IgD-negative memory B cell (primary cell): ENCODE measurements at regions not wholly inside any gene's neighbourhood (a gene's known extent, or its start where the extent isn't known, plus 50 kb on each side); places are given as distances from the start of the nearest gene placed in this dataset.
"Not testable (repeated sequence)": the region's sequence is repeated elsewhere in the genome, so short reads cannot be mapped to it uniquely, and the experiment has no call there.

Experiments used
- H3K27ac Mint-ChIP-seq, 3 donors: one replicate each; pipeline ENCODE4 v1.8.0; 2020 to 2022; ENCODE audit warnings: mild to moderate bottlenecking in 3 of 3, mixed read lengths in 3 of 3, moderate library complexity in 1 of 3
- H3K27me3 Mint-ChIP-seq: one replicate; pipeline ENCODE4 v1.8.0; 2021; ENCODE audit warnings: mixed read lengths
- H3K36me3 Mint-ChIP-seq: one replicate; pipeline ENCODE4 v1.8.0; 2020; ENCODE audit warnings: mild to moderate bottlenecking, mixed read lengths
- H3K4me1 Mint-ChIP-seq, 3 donors: one replicate each; pipeline ENCODE4 v1.8.0; 2020 to 2022; ENCODE audit warnings: mixed read lengths in 3 of 3, mild to moderate bottlenecking in 1 of 3
- H3K4me3 Mint-ChIP-seq, 4 donors: one replicate each; pipeline ENCODE4 v1.8.0; 2020 to 2022; ENCODE audit warnings: mild to moderate bottlenecking in 4 of 4, mixed read lengths in 4 of 4, moderate library complexity in 3 of 4
- H3K9me3 Mint-ChIP-seq, 3 donors: one replicate each; pipeline ENCODE4 v1.8.0; 2020 to 2021; ENCODE audit warnings: mixed read lengths in 3 of 3, mild to moderate bottlenecking in 1 of 3

DNA sequence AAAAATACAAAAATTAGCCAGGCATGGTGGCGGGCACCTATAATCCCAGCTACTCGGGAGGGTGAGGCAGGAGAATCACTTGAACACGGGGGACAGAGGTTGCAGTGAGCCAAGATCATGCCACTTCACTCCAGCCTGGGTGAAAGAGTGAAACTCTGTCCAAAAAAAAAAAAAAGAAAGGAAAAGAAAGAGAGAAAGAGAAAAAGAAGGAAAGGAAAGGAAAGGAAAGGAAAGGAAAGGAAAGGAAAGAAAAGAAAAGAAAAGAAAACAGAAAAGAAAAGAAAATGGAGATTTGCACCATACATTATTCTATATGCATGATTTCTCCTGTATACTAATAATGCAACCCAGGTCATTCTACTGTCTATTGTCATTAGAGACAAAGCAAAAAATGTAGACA, 421.5 kb downstream of the PCDH19 start:
- not testable (repeated sequence) for H3K27ac Mint-ChIP-seq, H3K9me3 Mint-ChIP-seq, H3K27me3 Mint-ChIP-seq, H3K4me3 Mint-ChIP-seq, H3K4me1 Mint-ChIP-seq, H3K36me3 Mint-ChIP-seq

DNA sequence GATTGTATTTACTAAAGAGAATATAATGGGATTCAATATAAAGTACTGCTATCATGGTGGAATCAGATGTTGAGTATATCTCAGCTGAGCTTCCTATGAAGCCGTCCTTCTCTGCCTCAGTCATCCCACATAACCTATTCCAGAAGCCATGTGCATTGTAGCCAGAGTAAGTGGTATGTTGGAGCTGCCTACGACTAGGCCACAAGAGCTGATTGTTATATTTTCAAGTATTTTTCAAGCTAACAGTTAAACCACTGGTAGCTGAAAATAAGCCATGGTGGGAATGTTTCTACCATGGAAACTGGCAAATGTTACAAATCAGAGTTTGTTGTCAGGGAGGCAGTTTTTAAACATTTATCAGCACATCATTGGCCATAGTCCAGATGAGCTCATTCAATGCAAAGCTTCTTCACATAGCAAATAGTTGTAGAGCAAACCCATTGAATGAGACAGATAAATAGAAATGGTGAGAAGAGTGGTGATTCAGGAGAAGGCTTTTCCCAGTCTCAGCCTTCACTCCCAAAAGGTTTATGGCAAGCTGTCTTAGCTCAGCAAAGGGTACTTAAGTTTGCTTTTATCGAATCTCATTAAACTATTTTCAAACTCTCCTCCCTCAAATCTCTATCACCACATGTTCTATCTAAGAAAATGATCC, 436.4 kb downstream of the PCDH19 start:
- Mint-ChIP-seq H3K36me3 (no peaks in the 10 kb centered on the region), H3K27me3 (no peaks in the 10 kb centered on the region), H3K27ac (no peak overlapping the region), H3K4me3 (no peak overlapping the region), H3K9me3 (no peaks in the 10 kb centered on the region), H3K4me1 (no peaks in the 10 kb centered on the region)

DNA sequence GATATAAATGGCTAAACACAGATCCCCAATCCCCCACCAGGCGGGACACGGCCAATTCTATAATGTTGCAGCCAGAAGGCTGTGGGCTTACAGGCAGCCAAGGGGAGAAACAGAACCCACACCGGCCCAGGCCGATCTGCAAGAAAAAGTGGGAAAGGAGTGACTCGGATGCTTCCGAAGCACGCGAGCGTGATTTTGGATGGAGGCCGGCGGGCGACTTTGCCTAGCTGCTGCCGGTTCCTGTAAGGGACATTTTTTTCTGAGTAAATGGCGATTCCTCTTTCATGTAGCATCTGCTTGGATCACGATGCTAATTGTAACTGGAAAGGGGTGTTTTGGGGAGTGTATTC, 470.2 kb downstream of the PCDH19 start:
- Mint-ChIP-seq H3K27ac (no peak overlapping the region), H3K4me3 (no peak overlapping the region), H3K36me3 (no peaks in the 10 kb centered on the region), H3K9me3 (peaks cover 0 to 3% (median 0%) of the 10 kb centered on the region in 3 donors), H3K27me3 (no peaks in the 10 kb centered on the region), H3K4me1 (no peaks in the 10 kb centered on the region)

DNA sequence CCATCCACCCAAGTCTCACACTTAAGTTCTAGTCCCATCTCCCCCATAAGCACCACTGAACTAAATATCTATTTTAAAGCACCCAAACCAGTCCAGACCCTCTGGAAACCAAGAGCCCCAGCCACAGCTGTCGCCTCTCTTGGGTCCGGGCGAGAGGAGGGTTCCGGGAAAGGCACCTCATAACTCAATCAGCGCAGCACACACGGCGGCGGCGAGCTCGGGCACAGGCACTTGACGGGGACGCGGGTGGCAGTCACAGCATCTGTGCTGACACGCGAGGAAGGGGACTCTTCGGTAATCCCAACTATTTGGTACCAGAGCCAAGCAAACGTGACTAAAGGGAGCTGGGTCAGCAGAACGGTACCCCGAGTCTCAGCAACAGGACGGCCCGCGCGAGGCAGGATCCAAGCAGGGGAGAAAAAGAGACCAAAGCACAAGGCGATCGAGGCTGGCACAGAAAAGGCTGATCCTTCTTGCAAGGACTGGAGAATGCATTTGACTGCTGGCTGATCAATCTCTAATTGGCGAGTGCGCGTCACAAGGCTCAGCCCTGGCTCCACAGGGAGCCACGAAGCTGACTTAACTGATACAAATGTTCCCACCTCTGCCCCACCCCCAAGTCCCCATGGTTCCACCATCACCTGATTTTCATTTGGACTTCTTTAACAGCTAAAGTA, 470.7 kb downstream of the PCDH19 start:
- not testable (repeated sequence) for H3K9me3 Mint-ChIP-seq, H3K4me3 Mint-ChIP-seq

DNA sequence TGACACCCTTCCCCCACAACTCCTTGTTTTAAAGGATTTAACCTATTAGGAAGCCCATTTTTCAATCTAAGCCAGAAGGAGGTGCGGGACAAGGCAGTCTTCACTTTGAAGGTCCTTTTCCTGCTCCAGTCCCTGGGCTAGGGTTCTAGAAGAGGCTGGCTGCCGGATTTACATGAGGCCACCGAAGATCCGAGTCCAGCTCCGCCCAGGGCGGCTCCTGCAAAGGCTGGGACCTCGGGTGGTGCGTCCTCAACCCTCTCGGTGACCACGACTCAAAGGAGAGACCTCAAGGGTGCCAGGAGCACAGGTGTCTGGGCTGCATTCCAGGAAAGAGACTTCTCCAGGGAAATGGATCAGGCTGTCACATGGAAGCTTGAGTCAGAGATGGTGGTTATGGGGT, 471.6 kb downstream of the PCDH19 start:
- H3K4me3 Mint-ChIP-seq: no peak overlapping the region
- peaks cover 0 to 3% (median 0%) of the 10 kb centered on the region in 3 donors for H3K9me3 Mint-ChIP-seq
- H3K27me3 Mint-ChIP-seq: no peaks in the 10 kb centered on the region
- no peaks in the 10 kb centered on the region for H3K4me1 Mint-ChIP-seq
- no peak overlapping the region for H3K27ac Mint-ChIP-seq
- no peaks in the 10 kb centered on the region for H3K36me3 Mint-ChIP-seq

More for the DNA sequence above, 470.7 kb downstream of the PCDH19 start:
- H3K4me1 Mint-ChIP-seq, H3K27ac Mint-ChIP-seq, H3K36me3 Mint-ChIP-seq, H3K27me3 Mint-ChIP-seq: not testable (repeated sequence)

DNA sequence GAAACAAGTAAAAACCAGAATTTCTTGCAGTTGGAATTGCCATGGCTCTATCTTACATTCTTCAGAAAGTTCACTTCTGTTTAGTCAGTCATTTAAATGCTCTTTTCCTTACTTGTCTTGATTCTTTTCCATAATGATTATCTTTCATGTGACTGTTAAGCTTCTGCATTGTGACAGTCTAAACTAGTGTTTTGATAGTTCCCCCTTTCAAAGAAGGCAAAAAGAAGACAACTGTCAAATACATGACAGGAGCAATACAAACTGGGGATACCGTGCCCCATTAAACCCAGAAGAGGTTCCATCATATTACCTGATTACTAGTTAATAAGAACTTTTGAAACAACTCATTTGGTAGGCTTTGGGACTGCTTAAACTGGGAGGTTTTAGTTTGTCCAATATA, 476.2 kb downstream of the PCDH19 start:
- Mint-ChIP-seq H3K27ac (no peak overlapping the region), H3K36me3 (no peaks in the 10 kb centered on the region), H3K9me3 (no peaks in the 10 kb centered on the region), H3K4me3 (no peak overlapping the region), H3K27me3 (no peaks in the 10 kb centered on the region), H3K4me1 (no peaks in the 10 kb centered on the region)

DNA sequence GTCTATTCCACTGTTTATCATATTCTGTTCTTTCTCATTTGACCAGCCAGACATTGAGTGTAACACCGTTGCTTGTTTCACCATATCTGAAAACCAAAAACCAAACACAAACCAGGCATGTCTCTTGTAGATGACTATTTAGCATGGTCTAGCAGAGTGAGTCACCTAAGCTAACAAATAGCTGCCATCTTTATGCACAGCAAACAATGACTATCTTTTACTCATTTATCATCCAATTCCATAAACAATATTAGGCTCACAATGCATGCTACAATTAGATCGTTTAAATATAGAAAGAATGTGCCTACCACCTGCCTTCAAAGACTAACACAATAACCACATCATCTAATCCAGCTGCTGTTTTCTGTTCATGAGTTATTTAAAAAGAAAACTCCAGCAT, 495.4 kb downstream of the PCDH19 start:
- no peak overlapping the region for H3K4me3 Mint-ChIP-seq
- peaks cover 0 to 1% (median 0%) of the 10 kb centered on the region in 3 donors for H3K4me1 Mint-ChIP-seq
- H3K27ac Mint-ChIP-seq: no peak overlapping the region
- H3K36me3 Mint-ChIP-seq: no peaks in the 10 kb centered on the region
- H3K9me3 Mint-ChIP-seq: no peaks in the 10 kb centered on the region
- H3K27me3 Mint-ChIP-seq: no peaks in the 10 kb centered on the region

DNA sequence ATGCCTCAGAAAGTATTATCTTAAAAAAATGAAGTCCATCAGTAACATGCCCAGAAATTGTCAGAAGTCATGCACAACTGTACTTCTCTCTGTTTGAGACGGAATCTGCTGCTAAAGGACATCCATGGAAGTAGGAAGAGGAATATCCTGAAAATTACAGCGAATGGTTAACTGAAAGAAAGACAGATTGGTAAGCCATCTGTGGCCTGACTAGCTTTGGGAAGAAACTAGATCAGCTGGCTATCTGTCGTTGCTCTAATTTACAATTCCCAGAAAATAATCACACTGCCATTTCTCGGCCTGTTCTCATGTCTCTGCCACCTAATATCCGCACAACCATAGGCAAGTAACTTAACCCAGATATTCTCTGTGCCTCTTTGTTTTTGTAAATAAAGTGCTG, 496.5 kb downstream of the PCDH19 start:
- Mint-ChIP-seq H3K36me3 (no peaks in the 10 kb centered on the region), H3K27me3 (no peaks in the 10 kb centered on the region), H3K27ac (no peak overlapping the region), H3K4me3 (no peak overlapping the region), H3K4me1 (peaks cover 0 to 1% (median 0%) of the 10 kb centered on the region in 3 donors), H3K9me3 (no peaks in the 10 kb centered on the region)

DNA sequence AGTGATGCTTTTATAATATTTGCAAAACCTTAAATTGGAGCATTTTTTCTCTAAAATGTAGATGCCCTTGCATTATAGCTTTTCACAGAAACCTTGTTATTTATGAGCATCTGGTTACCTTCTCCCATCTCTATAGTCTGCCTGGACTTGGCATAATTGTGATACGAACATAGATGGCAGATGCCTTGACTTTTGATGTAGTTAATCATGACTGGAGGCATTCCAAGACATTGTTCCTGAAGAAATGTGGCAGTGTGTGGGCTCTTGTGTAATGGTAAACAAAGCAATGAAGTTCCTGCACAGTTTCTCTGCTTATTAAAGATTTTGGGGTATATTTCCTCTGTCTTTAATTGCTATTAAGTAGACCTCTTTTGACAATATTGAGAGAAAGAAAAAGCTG, 500.1 kb downstream of the PCDH19 start:
- no peaks in the 10 kb centered on the region for H3K4me1 Mint-ChIP-seq
- no peaks in the 10 kb centered on the region for H3K27me3 Mint-ChIP-seq
- H3K36me3 Mint-ChIP-seq: no peaks in the 10 kb centered on the region
- H3K27ac Mint-ChIP-seq: no peak overlapping the region
- no peaks in the 10 kb centered on the region for H3K9me3 Mint-ChIP-seq
- no peak overlapping the region for H3K4me3 Mint-ChIP-seq

DNA sequence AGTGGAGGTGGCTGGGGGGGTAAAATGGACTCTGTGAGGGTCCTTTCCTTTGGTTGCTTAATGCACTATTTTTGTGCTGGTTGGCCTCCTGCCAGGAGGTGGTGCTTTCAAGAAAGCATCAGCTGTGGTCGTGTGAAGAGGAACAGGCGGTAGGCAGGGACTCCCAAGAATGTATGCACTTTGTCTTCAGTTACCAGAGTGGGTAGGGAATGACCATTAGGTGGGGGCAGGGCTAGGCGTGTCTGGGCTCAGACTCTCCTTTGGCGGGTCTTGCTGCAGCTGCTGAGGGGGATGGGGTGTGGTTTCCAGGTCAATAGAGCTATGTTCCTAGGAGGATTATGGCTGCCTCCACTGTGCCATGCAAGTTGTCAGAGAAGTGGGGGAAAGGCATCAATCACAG, 509.0 kb downstream of the PCDH19 start:
- H3K4me3 Mint-ChIP-seq: peak overlapping the region in 1 of 4 donors; percentile 52
- no peak overlapping the region for H3K27ac Mint-ChIP-seq
- H3K36me3 Mint-ChIP-seq: no peaks in the 10 kb centered on the region
- no peaks in the 10 kb centered on the region for H3K4me1 Mint-ChIP-seq
- H3K27me3 Mint-ChIP-seq: peaks cover 1% of the 10 kb centered on the region
- peaks cover 0 to 5% (median 0%) of the 10 kb centered on the region in 3 donors for H3K9me3 Mint-ChIP-seq

DNA sequence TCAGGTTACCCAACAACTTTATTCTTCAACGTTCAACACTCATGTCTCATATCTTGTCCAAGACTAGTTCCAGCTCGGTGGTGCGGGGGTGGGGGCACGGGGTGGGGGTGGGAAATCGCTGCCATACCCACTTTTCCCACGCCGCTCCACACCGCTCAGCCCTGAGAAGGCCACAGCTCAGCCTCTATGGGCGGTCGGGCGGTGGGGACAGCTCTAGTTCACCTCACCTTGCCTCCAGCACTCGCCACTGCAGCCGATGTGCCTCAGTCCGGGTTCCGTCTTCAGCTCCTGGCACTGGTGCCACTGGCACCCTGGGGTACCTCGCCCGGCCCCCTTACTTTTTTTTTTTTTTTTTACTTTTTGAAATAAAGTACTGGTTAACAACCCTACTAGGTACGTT, 522.2 kb downstream of the PCDH19 start:
- no peak overlapping the region for H3K27ac Mint-ChIP-seq
- no peaks in the 10 kb centered on the region for H3K27me3 Mint-ChIP-seq

DNA sequence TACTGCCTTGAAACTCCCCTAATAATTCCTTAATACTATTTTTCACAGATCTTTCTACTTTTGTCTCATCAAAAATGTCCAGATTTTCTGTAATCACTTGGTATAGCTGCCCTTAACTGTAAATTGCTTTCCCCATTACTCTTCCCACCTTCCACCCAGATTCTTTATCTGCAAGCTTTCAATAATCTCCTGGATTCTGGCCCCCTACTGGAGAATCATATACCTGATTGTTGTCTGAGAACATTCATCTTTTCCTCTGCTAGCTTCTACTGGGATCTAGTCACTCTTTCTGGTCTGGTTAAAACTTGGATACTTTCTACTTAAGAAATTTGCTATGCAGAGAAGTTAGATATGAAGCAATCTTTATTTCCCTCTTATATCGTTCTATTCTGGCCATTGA, 552.6 kb downstream of the PCDH19 start:
- no peaks in the 10 kb centered on the region for H3K4me1 Mint-ChIP-seq
- H3K36me3 Mint-ChIP-seq: peaks cover 2% of the 10 kb centered on the region
- H3K27ac Mint-ChIP-seq: no peak overlapping the region
- H3K27me3 Mint-ChIP-seq: no peaks in the 10 kb centered on the region
- no peaks in the 10 kb centered on the region for H3K9me3 Mint-ChIP-seq
- no peak overlapping the region for H3K4me3 Mint-ChIP-seq

More for the DNA sequence above, 522.2 kb downstream of the PCDH19 start:
- Mint-ChIP-seq H3K36me3 (no peaks in the 10 kb centered on the region), H3K9me3 (peaks cover 0 to 14% (median 2%) of the 10 kb centered on the region in 3 donors), H3K4me1 (peaks cover 0 to 1% (median 0%) of the 10 kb centered on the region in 3 donors), H3K4me3 (no peak overlapping the region)

DNA sequence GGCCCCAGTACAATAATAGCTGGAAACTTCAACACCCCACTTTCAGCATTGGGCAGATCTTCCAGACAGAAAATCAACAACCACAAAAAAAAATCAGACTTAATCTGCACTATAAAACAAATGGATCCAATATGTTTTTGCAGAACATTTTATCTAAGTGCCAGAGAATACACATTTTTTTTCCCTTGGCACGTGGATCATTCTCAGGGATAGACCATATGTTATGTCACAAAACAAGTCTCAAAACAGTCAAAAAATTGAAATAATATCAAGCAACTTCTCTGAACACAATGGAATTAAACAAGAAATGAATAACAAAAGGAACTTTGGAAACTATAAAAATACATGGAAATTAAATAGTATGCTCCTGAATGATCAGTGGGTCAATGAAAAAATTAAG, 576.3 kb downstream of the PCDH19 start:
- H3K4me3 Mint-ChIP-seq: no peak overlapping the region
- H3K4me1 Mint-ChIP-seq: no peaks in the 10 kb centered on the region
- H3K36me3 Mint-ChIP-seq: no peaks in the 10 kb centered on the region
- no peaks in the 10 kb centered on the region for H3K27me3 Mint-ChIP-seq
- peaks cover 2 to 7% (median 2%) of the 10 kb centered on the region in 3 donors for H3K9me3 Mint-ChIP-seq
- H3K27ac Mint-ChIP-seq: no peak overlapping the region

DNA sequence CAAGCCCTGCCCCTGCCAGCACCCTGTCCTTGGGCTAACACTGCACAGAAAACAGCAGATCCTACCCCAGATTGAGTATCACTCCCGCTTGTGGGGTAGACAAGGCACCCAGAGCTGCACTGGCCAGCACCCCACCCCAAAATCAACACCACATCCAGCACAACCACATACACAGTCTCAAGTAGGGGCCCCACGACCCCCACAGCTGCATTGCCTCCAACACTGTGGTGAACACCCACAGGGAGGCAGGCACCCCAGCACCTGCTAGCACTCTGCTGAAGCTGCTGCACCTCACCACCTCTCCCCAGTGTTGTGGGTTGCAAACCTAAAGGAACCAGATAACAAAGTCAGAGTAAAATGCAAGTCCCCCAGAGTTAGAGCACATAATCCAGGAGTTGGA, 589.9 kb downstream of the PCDH19 start:
- H3K36me3 Mint-ChIP-seq: no peaks in the 10 kb centered on the region
- H3K9me3 Mint-ChIP-seq: peaks cover 0 to 7% (median 3%) of the 10 kb centered on the region in 3 donors
- no peaks in the 10 kb centered on the region for H3K4me1 Mint-ChIP-seq
- H3K27ac Mint-ChIP-seq: no peak overlapping the region
- no peak overlapping the region for H3K4me3 Mint-ChIP-seq
- peaks cover 2% of the 10 kb centered on the region for H3K27me3 Mint-ChIP-seq

DNA sequence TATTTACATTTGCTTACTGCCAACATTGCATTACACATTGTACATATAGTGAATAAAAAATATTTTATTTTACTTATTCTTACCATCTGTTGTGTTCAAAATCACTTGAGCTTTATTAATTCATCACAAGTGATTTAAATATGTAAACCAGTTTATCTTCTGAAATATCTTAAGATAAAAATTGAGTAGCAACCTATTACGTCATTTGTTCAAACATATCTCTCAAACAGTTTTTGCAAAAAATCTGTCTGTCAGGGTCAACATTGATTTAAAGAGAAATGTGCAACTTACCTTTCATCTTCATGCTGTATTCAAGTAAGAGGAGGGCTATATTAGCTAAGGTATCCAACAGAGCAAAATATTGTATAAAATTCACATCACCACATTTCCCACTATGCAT, 610.1 kb downstream of the PCDH19 start:
- Mint-ChIP-seq H3K36me3 (no peaks in the 10 kb centered on the region), H3K27ac (no peak overlapping the region)

DNA sequence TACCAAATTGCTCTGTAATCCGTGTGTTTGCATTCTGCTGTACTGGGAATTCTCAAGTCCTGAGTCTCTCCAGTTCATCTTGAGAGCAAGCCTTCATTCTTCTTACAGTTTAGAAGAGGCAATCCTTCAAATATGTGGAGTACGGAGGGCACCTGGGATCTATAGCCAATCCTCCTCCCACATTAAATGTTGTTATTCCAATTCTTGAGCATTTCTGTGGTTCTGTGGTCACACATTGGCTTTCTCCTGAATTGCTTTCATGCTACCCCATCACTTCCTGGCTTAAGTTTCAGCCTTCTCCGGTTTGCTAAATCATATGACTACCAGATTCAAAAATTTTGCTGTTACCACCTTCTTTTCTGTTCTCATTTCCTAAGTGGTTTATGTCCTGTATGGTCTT, 611.1 kb downstream of the PCDH19 start:
- Mint-ChIP-seq H3K9me3 (peaks cover 0 to 4% (median 0%) of the 10 kb centered on the region in 3 donors), H3K4me1 (no peaks in the 10 kb centered on the region), H3K4me3 (no peak overlapping the region), H3K27ac (no peak overlapping the region), H3K27me3 (no peaks in the 10 kb centered on the region), H3K36me3 (no peaks in the 10 kb centered on the region)

More for the DNA sequence above, 610.1 kb downstream of the PCDH19 start:
- H3K4me1 Mint-ChIP-seq: no peaks in the 10 kb centered on the region
- peaks cover 0 to 2% (median 0%) of the 10 kb centered on the region in 3 donors for H3K9me3 Mint-ChIP-seq
- H3K4me3 Mint-ChIP-seq: no peak overlapping the region
- no peaks in the 10 kb centered on the region for H3K27me3 Mint-ChIP-seq
